SK-N-SH treated with all-trans-retinoic acid at 6 μM for 48 hours (cell line): ENCODE measurements at regions not wholly inside any gene's neighbourhood (a gene's known extent, or its start where the extent isn't known, plus 50 kb on each side); places are given as distances from the start of the nearest gene placed in this dataset.

ENCODE experiments used
- ATAC-seq: fragments of 200-7000 bp; cut with Tn5 transposase; 3 replicates; pipeline ENCODE4 v1.9.1; 2020; ENCODE audit warnings: mild to moderate bottlenecking, moderate library complexity
- ARNTL ChIP-seq: fragments of 450-650 bp; formaldehyde crosslinking; IDR thresholded peaks from 2 replicates; pipeline ENCODE4 v1.5.0; 2020; ENCODE audit warnings: low read depth, mild to moderate bottlenecking, moderate library complexity, borderline replicate concordance
- BACH2 ChIP-seq: fragments of 250-450 bp; sonication (Bioruptor Pico); IDR thresholded peaks from 2 replicates; pipeline ENCODE4 v1.9.0; 2021; ENCODE audit warnings: mild to moderate bottlenecking, borderline replicate concordance
- CSDC2 ChIP-seq: fragments of 250-450 bp; sonication (Bioruptor Pico); IDR thresholded peaks from 2 replicates; pipeline ENCODE4 v1.5.0; 2020; ENCODE audit warnings: mild to moderate bottlenecking, moderate library complexity
- CSRNP3 ChIP-seq: fragments of 250-450 bp; sonication (Bioruptor Pico); IDR thresholded peaks from 2 replicates; pipeline ENCODE4 v1.5.1; 2021; ENCODE audit warnings: mild to moderate bottlenecking, moderate library complexity
- ESRRG ChIP-seq: fragments of 250-450 bp; sonication (Bioruptor Pico); IDR thresholded peaks from 2 replicates; pipeline ENCODE4 v1.6.1; 2021; ENCODE audit warnings: mild to moderate bottlenecking
- GLIS3 ChIP-seq: fragments of 250-450 bp; sonication (Bioruptor Pico); IDR thresholded peaks from 2 replicates; pipeline ENCODE4 v1.5.0; 2020; ENCODE audit warnings: mild to moderate bottlenecking, moderate library complexity
- OSR1 ChIP-seq: fragments of 250-450 bp; sonication (Bioruptor Pico); IDR thresholded peaks from 2 replicates; pipeline ENCODE4 v1.8.0; 2022; ENCODE audit warnings: moderate library complexity, mild to moderate bottlenecking, inconsistent platforms
- PPARA ChIP-seq: fragments of 250-450 bp; sonication (Bioruptor Pico); IDR thresholded peaks from 2 replicates; pipeline ENCODE4 v1.5.0; 2020; ENCODE audit warnings: mild to moderate bottlenecking, borderline replicate concordance
- RARB ChIP-seq: fragments of 250-450 bp; sonication (Bioruptor Pico); IDR thresholded peaks from 2 replicates; pipeline ENCODE4 v1.8.0; 2021; ENCODE audit warnings: mild to moderate bottlenecking, moderate library complexity
- SNAI2 ChIP-seq: fragments of 250-450 bp; sonication (Bioruptor Pico); IDR thresholded peaks from 2 replicates; pipeline ENCODE4 v1.5.0; 2020; ENCODE audit warnings: mild to moderate bottlenecking, moderate library complexity
- TCF4 ChIP-seq: fragments of 250-450 bp; sonication (Bioruptor Pico); IDR thresholded peaks from 2 replicates; pipeline ENCODE4 v1.8.0; 2021; ENCODE audit warnings: mild to moderate bottlenecking, moderate library complexity, borderline replicate concordance
- TOX ChIP-seq: fragments of 250-450 bp; sonication (Bioruptor Pico); IDR thresholded peaks from 2 replicates; pipeline ENCODE4 v1.8.0; 2021; ENCODE audit warnings: mild to moderate bottlenecking, moderate library complexity, borderline replicate concordance
- ZC3H10 ChIP-seq: fragments of 250-450 bp; sonication (Bioruptor Pico); IDR thresholded peaks from 2 replicates; pipeline ENCODE4 v1.5.1; 2021; ENCODE audit warnings: mild to moderate bottlenecking, moderate library complexity
- ZFP3 ChIP-seq: fragments of 250-450 bp; sonication (Bioruptor Pico); IDR thresholded peaks from 2 replicates; pipeline ENCODE4 v1.5.0; 2020; ENCODE audit warnings: mild to moderate bottlenecking, moderate library complexity
- ZFP30 ChIP-seq: fragments of 450-650 bp; formaldehyde crosslinking; IDR thresholded peaks from 2 replicates; pipeline ENCODE4 v1.5.0; 2022; ENCODE audit warnings: mild to moderate bottlenecking, moderate library complexity
- ZNF565 ChIP-seq: fragments of 450-650 bp; formaldehyde crosslinking; conservative IDR thresholded peaks from 2 replicates; pipeline ENCODE4 v1.5.0; 2020; ENCODE audit warnings: low read depth, mild to moderate bottlenecking, moderate library complexity
- ZNF70 ChIP-seq: fragments of 450-650 bp; formaldehyde crosslinking; IDR thresholded peaks from 2 replicates; pipeline ENCODE4 v1.5.0; 2020; ENCODE audit warnings: mild to moderate bottlenecking, moderate library complexity
- ZNF8 ChIP-seq: fragments of 450-650 bp; formaldehyde crosslinking; IDR thresholded peaks from 2 replicates; pipeline ENCODE4 v1.5.0; 2020; ENCODE audit warnings: mild to moderate bottlenecking, moderate library complexity
- TF ChIP-seq, protein P1 (sequence below): fragments of 250-450 bp; sonication (Bioruptor Pico); IDR thresholded peaks from 2 replicates; pipeline ENCODE4 v1.8.0; 2021; ENCODE audit warnings: low read depth, mild to moderate bottlenecking, moderate library complexity, borderline replicate concordance
- TF ChIP-seq, protein P2 (sequence below): fragments of 250-450 bp; sonication (Bioruptor Pico); IDR thresholded peaks from 2 replicates; pipeline ENCODE4 v1.5.0; 2020; ENCODE audit warnings: mild to moderate bottlenecking, moderate library complexity
- TF ChIP-seq, protein P3 (sequence below): fragments of 250-450 bp; sonication (Bioruptor Pico); IDR thresholded peaks from 2 replicates; pipeline ENCODE4 v1.5.1; 2020; ENCODE audit warnings: low read depth, mild to moderate bottlenecking, moderate library complexity
- TF ChIP-seq, protein P4 (sequence below): fragments of 250-450 bp; sonication (Bioruptor Pico); IDR thresholded peaks from 2 replicates; pipeline ENCODE4 v1.8.0; 2020; ENCODE audit warnings: mild to moderate bottlenecking, moderate library complexity, borderline replicate concordance

DNA sequence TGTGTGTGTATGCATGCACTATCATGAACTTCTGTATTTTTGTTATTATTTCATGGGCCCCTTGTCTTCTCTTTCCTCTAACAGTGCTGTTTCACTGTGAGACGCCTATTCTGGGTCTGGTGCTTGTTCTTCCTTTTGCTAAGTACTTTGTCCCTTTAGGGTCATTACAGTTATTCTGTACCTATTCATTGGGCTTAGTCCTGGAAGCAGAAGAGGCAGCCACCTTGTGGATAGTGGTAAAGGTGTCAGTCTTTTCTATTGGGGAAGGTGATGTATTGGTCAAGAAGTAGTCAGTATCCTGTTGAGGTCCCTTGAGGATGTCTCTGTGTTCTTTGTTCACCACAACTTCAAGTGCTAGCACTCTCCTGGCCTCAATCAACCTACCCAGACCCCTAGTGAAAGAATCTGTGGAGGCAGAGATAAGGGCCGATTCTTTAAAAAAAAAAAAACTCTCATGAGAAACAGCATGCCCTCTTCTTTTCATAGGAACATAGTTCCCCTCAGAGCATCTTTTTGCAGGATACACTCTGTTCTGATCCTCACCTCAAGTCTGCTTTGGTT lies 593.8 kb downstream of the SPRY1 start:
- TF ChIP-seq, protein P1, sequence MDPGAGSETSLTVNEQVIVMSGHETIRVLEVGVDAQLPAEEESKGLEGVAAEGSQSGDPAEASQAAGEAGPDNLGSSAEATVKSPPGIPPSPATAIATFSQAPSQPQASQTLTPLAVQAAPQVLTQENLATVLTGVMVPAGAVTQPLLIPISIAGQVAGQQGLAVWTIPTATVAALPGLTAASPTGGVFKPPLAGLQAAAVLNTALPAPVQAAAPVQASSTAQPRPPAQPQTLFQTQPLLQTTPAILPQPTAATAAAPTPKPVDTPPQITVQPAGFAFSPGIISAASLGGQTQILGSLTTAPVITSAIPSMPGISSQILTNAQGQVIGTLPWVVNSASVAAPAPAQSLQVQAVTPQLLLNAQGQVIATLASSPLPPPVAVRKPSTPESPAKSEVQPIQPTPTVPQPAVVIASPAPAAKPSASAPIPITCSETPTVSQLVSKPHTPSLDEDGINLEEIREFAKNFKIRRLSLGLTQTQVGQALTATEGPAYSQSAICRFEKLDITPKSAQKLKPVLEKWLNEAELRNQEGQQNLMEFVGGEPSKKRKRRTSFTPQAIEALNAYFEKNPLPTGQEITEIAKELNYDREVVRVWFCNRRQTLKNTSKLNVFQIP (CRISPR knock-in tag) = no peak
- no peak for TF ChIP-seq ZNF565 (CRISPR knock-in tag)
- no peak for TF ChIP-seq CSRNP3 (CRISPR knock-in tag)
- TF ChIP-seq OSR1 = no peak
- TF ChIP-seq ESRRG (CRISPR knock-in tag) = no peak
- TF ChIP-seq GLIS3 (CRISPR knock-in tag) = no peak
- no peak for TF ChIP-seq ZFP3 (CRISPR knock-in tag)
- TF ChIP-seq ZNF70 (CRISPR knock-in tag) = no peak
- TF ChIP-seq TCF4 (CRISPR knock-in tag) = no peak
- TF ChIP-seq, protein P2, sequence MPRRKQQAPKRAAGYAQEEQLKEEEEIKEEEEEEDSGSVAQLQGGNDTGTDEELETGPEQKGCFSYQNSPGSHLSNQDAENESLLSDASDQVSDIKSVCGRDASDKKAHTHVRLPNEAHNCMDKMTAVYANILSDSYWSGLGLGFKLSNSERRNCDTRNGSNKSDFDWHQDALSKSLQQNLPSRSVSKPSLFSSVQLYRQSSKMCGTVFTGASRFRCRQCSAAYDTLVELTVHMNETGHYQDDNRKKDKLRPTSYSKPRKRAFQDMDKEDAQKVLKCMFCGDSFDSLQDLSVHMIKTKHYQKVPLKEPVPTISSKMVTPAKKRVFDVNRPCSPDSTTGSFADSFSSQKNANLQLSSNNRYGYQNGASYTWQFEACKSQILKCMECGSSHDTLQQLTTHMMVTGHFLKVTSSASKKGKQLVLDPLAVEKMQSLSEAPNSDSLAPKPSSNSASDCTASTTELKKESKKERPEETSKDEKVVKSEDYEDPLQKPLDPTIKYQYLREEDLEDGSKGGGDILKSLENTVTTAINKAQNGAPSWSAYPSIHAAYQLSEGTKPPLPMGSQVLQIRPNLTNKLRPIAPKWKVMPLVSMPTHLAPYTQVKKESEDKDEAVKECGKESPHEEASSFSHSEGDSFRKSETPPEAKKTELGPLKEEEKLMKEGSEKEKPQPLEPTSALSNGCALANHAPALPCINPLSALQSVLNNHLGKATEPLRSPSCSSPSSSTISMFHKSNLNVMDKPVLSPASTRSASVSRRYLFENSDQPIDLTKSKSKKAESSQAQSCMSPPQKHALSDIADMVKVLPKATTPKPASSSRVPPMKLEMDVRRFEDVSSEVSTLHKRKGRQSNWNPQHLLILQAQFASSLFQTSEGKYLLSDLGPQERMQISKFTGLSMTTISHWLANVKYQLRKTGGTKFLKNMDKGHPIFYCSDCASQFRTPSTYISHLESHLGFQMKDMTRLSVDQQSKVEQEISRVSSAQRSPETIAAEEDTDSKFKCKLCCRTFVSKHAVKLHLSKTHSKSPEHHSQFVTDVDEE (CRISPR knock-in tag) = no peak
- no peak for ATAC-seq

- TF ChIP-seq, protein P1 (CRISPR knock-in tag) = no peak
- TF ChIP-seq OSR1 (no peak), ZC3H10 (CRISPR knock-in tag) (no peak), SNAI2 (no peak), ARNTL (no peak), ZNF565 (CRISPR knock-in tag) (no peak), ZFP30 (CRISPR knock-in tag) (no peak), CSRNP3 (CRISPR knock-in tag) (no peak), ZNF70 (CRISPR knock-in tag) (no peak), PPARA (CRISPR knock-in tag) (no peak), CSDC2 (CRISPR knock-in tag) (no peak), ZNF8 (CRISPR knock-in tag) (no peak), TCF4 (CRISPR knock-in tag) (no peak), RARB (no peak), BACH2 (CRISPR knock-in tag) (no peak), TOX (CRISPR knock-in tag) (no peak)
- TF ChIP-seq, protein P3, sequence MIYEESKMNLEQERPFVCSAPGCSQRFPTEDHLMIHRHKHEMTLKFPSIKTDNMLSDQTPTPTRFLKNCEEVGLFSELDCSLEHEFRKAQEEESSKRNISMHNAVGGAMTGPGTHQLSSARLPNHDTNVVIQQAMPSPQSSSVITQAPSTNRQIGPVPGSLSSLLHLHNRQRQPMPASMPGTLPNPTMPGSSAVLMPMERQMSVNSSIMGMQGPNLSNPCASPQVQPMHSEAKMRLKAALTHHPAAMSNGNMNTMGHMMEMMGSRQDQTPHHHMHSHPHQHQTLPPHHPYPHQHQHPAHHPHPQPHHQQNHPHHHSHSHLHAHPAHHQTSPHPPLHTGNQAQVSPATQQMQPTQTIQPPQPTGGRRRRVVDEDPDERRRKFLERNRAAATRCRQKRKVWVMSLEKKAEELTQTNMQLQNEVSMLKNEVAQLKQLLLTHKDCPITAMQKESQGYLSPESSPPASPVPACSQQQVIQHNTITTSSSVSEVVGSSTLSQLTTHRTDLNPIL = no peak
- TF ChIP-seq, protein P4, sequence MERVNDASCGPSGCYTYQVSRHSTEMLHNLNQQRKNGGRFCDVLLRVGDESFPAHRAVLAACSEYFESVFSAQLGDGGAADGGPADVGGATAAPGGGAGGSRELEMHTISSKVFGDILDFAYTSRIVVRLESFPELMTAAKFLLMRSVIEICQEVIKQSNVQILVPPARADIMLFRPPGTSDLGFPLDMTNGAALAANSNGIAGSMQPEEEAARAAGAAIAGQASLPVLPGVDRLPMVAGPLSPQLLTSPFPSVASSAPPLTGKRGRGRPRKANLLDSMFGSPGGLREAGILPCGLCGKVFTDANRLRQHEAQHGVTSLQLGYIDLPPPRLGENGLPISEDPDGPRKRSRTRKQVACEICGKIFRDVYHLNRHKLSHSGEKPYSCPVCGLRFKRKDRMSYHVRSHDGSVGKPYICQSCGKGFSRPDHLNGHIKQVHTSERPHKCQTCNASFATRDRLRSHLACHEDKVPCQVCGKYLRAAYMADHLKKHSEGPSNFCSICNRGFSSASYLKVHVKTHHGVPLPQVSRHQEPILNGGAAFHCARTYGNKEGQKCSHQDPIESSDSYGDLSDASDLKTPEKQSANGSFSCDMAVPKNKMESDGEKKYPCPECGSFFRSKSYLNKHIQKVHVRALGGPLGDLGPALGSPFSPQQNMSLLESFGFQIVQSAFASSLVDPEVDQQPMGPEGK (CRISPR knock-in tag) = no peak
- TF ChIP-seq, protein P2 (CRISPR knock-in tag) = no peak
- ATAC-seq = no peak
Measured at GRCh38 chr4:123994917-123995316, 598.3 kb downstream of the SPRY1 start.
